Astrocyte of the cerebellum (primary cell): ENCODE measurements at regions not wholly inside any gene's neighbourhood (a gene's known extent, or its start where the extent isn't known, plus 50 kb on each side); places are given as distances from the start of the nearest gene placed in this dataset.
A peak's percentile ranks its signal among the peaks of the same experiment; 100 is the strongest.
"Not testable (repeated sequence)": the region's sequence is repeated elsewhere in the genome, so short reads cannot be mapped to it uniquely, and the experiment has no call there.

Experiments used
- DNase-seq: peaks from one replicate; pipeline ENCODE4 v3.0.0-alpha.2; 2011; ENCODE audit warnings: low read depth
- H3K4me3 ChIP-seq: 2 replicates; pipeline ENCODE4 v1.5.1; 2011; ENCODE audit warnings: mild to moderate bottlenecking, low read depth, low read length, moderate library complexity
- in situ Hi-C: cut with HindIII; loops from 2 replicates; pipeline ENCODE4 v1.10.0; 2017; ENCODE audit warnings: low sequenced_read_pairs
- TF ChIP-seq, protein P1 (sequence below): IDR thresholded peaks from 2 replicates; pipeline ENCODE4 v1.5.1; 2012; ENCODE audit warnings: low read length, low read depth, moderate library complexity, mild to moderate bottlenecking; ENCODE audit errors: missing control alignments

DNA sequence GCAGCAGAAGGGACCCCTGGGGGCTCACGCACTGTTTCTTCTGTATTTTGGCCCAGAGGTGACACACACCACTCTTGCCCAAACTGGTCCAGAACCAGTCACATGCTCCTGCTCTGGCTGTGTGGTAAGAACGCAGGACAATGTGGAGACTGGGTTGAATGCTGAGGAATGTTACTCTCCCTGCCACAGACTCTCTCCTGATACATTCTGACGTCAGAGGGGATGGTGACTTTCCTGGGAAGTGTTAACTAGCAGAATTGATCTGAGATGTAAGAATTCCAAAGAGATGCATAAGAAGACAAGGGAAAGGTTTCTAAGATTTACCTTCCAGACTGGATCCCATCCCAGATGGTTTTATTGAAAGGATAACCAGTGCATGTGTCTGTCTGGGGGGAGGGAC lies 100.8 kb downstream of the ASB1 start:
- no peak for DNase-seq
- in situ Hi-C loops = no loop called here
- H3K4me3 ChIP-seq = no peak overlapping the region
- TF ChIP-seq, protein P1, sequence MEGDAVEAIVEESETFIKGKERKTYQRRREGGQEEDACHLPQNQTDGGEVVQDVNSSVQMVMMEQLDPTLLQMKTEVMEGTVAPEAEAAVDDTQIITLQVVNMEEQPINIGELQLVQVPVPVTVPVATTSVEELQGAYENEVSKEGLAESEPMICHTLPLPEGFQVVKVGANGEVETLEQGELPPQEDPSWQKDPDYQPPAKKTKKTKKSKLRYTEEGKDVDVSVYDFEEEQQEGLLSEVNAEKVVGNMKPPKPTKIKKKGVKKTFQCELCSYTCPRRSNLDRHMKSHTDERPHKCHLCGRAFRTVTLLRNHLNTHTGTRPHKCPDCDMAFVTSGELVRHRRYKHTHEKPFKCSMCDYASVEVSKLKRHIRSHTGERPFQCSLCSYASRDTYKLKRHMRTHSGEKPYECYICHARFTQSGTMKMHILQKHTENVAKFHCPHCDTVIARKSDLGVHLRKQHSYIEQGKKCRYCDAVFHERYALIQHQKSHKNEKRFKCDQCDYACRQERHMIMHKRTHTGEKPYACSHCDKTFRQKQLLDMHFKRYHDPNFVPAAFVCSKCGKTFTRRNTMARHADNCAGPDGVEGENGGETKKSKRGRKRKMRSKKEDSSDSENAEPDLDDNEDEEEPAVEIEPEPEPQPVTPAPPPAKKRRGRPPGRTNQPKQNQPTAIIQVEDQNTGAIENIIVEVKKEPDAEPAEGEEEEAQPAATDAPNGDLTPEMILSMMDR = no peak

DNA sequence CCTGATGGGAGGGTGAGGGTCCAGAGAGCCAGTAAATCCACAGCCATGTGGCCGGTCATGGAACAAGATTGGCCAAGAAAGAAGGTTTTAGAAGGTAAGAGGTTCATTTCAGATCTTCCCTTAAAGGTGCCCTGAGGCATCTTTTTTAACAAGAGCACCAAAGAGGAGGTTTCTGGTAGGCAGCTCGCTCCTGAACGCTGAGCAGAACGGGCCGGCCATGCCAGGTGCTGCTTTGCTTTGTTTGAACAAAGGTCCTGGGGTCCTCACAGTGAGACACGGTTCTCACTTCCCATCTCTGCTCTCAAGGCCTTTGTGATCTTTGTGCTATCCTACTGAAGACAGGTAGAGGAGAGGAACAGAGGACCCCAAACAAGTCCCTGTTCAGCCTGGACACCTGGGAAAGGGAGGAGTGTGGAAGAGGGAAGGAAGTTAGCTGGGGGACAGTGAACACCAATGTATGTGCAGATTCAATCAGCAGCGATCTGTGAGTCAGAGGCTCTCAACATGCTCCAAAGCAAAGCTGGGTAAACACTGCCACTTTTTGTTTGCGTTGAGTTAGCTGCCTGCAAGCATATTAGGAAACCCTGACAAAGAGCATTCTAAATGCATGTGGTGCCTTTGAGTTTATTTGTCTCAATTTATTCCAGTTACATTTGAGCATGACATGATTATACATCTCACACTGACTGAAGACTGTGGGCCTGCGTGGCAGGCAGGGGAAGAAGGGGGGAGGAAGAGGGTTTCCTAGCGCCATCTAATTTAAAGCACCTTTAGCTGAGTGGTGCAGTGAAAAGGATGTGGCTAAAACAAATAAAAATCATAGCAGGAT lies 102.4 kb downstream of the ASB1 start:
- no peak for DNase-seq
- no peak overlapping the region for H3K4me3 ChIP-seq
- TF ChIP-seq, protein P1 = peak; percentile 15
- in situ Hi-C loops = no loop called here

DNA sequence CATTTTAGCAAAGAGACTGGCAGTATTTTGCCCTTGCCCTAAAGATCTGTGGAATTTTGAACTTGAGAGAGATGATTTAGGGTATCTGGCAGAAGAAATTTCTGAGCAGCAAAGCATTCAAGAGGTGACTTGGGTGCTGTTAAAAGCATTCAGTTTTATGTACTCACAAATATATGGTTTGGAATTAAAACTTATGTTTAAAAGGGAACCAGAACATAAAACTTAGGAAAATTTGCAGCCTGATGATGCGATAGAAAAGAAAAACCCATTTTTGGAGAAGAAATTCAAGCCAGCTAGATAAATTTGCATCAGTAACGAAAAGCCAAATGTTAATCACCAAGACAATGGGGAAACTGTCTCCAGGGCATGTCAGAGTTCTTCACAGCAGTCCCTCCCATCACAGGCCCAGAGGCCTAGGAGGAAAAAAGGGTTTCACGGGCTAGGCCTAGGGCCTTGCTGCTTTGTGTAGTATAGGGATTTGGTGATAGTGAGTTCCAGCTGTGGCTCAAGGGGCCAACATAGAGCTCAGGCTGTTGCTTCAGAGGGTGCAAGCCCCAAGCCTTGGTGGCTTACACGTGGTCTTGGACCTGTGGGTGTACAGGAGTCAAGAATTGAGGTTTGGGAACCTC lies 104.4 kb downstream of the ASB1 start:
- DNase-seq, H3K4me3 ChIP-seq, in situ Hi-C loops: not testable (repeated sequence)

DNA sequence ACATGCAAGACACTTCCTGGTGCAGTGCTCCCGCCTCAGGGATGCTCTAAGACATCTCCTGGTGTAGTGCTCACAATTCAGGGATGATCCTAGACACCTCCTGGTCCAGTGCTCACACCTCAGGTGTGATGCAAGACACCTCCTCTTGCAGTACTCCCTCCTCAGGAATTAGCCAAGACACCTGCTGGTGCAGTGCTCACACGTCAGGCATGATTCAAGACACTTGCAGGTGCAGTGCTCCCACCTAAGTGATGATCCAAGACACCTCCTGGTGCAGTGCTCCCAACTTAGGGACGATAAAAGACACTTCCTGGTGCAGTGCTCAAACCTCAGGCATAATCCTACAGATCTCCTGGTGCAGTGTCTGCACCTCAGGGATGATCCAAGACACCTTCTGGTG lies 117.0 kb downstream of the ASB1 start:
- in situ Hi-C loops, H3K4me3 ChIP-seq: not testable (repeated sequence)

DNA sequence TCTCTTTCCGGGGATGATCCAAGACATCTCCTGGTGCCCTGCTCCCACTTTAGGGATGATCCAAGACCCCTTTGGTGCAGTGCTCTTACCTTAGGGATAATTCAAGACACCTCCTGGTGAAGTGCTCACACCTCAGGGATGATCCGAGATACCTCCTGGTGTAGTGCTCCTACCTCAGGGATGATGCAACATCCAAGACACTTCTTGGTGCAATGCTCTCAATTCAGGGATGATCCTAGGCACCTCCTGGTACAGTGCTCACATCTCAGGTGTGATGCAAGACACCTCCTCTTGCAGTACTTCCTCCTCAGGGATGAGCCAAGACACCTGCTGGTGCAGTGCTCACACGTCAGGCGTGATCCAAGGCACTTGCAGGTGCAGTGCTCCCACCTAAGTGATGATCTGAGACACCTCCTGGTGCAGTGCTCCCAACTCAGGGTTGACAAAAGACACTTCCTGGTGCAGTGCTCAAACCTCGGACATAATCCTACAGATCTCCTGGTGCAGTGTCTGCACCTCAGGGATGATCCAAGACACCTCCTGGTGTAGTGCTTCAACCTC lies 122.3 kb downstream of the ASB1 start:
- no peak for DNase-seq
- in situ Hi-C loops = no loop called here
- TF ChIP-seq, protein P1 = no peak
- H3K4me3 ChIP-seq = no peak overlapping the region

More for the DNA sequence above, 117.0 kb downstream of the ASB1 start:
- DNase-seq = not testable (repeated sequence)

DNA sequence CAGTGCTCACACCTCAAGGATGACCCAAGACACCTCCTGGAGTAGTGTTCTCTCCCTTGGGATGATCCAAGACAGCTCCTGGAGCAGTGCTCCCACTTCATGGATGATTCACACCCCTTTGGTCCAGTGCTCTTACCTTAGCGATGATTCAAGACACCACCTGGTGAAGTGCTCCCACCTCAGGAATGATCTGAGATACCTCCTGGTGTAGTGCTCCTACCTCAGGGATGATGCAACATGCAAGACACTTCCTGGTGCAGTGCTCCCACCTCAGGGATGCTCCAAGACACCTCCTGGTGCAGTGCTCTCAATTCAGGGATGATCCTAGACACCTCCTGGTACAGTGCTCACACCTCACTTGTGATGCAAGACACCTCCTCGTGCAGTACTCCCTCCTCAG lies 123.1 kb downstream of the ASB1 start:
- TF ChIP-seq, protein P1 = no peak
- in situ Hi-C loops = no loop called here
- DNase-seq = no peak
- no peak overlapping the region for H3K4me3 ChIP-seq

DNA sequence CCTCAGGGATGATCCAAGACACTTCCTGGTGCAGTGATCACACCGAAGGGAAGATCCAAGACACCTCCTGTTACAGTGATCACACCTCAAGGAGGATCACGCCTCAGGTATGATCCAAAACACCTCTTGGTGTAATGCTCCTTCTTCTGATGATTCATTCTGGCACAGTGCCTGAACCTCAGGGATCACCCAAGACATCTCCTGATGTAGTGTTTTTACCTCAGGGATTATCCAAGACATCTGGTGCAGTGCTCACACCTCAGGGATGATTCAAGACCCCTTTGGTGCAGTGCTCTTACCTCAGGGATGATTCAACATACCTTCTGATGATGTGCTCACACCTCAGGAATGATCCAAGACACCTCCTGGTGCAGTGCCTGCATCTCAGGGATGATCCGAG lies 124.4 kb downstream of the ASB1 start:
- DNase-seq = no peak
- TF ChIP-seq, protein P1 = no peak
- in situ Hi-C loops = no loop called here
- no peak overlapping the region for H3K4me3 ChIP-seq
